Embryonic facial prominence (tissue), 1 donor: ENCODE measurements at regions not wholly inside any gene's neighbourhood (a gene's known extent, or its start where the extent isn't known, plus 50 kb on each side); places are given as distances from the start of the nearest gene placed in this dataset.

Source experiments
- DNase-seq: peaks from one replicate; pipeline ENCODE4 v3.0.0-alpha.2; 2016; ENCODE audit errors: extremely low spot score

DNA sequence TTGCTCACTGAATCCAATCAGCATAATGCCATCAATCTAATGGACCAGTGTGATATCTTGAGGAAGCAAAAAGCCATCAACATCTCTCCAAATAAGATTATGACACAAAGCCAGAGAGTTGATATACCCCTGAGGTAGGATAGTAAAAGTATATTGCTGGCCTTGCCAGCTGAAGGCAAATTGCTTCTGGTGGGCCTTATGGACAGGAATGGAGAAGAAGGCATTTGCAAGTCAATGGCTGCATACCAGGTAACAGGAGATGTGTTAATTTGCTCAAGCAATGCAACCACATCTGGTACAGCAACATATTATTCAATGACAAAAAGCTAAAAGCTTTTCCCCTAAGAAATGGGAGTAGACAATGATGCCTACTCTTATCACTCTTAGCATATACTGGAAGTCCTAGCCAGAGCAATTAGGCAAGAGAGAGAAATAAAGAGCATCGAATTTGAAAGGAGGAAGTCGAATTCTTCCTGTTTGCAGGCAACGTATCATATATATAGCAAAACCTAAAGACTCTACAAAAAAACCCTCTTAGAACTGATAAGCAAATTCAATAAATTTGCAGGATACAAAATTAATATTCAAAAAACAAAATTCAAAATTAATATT is 216.1 kb upstream of the RASA1 start:
- DNase-seq = no peak

DNA sequence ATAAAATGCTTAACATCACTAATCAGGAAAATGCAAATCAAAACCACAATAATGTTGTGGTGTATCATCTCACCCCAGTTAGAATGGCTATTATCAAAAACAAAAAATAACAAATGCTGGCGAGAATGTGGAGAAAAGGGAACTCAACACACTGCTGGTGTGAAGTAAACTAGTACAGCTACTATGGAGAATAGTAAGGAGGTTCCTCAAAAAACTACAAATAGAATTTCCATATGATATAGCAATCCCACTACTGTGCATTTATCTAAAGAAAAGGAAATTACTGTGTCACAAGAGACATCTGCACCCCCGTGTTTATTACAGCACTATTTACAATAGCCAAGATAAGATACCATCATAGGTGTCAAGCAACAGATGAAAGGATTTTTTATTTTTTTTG is 214.5 kb upstream of the RASA1 start:
- no peak for DNase-seq

DNA sequence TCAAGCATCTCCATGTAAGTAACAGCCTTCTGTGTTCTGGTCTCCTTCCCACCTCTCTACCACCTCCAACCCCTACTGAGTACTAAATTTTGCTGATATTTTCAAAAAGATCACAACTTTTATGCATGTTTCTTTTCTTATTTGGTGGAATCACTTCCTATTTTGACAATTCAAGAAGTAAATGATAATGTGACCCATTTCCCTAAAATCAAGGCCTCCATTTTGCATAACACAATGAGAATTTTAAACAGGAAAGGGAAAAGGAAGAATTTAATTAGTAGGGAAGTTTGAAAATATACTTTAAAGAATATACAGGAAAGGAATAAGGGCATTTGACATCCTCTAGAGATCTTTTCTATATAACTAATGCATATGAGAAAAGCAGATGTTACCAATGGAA is 212.9 kb upstream of the RASA1 start:
- no peak for DNase-seq

DNA sequence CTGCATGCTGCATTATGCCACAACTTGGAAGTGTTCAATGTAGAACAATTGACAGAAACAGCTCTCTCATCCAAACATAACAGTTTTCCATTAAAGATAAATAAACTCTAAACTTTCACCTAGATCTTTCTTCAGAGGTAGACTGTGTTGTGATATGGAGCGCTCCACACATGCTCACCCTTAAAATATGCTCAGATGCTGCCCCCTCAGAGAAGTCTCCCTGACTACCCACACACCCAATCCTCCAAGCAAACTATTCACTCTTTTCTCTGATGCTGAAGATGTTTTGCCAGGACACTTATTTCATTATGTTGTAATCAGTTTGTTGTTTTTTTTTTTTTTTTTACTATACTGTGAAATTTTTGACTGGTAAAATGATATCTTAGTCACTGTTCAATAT is 206.6 kb upstream of the RASA1 start:
- no peak for DNase-seq

DNA sequence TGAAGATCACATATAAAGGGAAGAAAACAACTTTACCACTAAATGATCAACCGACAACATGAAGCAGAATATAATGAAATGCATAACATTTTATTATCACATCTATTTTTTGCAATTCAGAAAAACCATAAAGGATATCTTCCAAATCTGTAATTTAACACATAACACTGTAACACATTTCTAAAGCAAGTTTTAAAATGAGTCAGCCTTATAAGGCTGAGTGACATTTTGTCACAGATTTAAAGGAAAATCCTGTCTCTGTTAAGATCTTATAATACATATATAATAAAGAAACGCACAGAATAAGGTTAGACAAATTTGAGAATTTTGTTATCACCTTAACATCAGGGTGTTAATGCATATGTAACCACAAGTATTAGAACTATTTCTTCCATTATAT is 198.4 kb upstream of the RASA1 start:
- DNase-seq = no peak

DNA sequence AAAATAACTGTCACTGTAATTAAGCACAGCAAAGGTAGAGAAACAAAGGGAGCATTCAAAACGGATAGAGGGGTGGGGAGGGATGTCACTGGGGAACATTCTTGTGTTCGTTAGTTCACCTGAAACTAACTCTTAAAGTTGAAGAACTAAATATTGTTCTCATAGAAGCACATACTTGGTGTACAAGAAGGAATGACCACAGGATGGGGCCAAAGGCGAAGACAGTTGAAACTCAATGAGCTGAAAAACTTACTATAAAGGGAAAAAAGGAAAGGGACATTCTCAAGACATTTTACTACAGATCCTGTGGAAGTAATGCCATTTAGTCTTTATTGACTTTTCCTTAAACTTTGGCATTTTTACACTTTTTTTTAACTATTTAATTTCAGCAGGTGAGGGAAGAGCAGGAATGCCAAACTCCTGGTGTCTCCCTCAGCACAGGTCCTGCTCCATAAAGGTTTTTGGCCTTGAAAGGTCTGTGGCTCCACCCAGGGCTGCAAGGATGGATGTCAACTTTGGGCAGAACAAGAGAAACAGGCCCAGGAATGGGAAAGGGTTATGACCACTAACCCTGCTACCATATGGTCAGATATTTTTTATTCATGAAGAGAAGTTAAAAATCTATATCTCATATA is 197.6 kb upstream of the RASA1 start:
- no peak for DNase-seq

DNA sequence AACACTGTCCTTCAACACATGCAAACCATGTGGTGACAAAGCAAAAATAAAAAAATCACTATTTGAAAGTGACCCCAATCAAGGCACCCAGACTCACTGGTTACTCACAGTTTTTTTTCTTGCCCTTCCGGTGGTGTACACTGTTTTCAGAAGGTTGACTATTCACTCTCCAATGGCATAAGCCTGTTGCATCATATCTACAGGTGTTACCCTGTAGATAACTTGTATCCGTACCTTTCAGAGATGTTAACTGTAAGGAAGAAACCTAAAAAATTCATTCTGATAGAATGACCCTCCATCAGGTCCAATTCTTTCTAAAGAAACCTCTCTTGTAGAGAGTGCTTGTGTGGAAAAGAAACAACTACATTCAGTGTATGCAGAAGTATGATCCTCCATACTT is 193.6 kb upstream of the RASA1 start:
- no peak for DNase-seq

DNA sequence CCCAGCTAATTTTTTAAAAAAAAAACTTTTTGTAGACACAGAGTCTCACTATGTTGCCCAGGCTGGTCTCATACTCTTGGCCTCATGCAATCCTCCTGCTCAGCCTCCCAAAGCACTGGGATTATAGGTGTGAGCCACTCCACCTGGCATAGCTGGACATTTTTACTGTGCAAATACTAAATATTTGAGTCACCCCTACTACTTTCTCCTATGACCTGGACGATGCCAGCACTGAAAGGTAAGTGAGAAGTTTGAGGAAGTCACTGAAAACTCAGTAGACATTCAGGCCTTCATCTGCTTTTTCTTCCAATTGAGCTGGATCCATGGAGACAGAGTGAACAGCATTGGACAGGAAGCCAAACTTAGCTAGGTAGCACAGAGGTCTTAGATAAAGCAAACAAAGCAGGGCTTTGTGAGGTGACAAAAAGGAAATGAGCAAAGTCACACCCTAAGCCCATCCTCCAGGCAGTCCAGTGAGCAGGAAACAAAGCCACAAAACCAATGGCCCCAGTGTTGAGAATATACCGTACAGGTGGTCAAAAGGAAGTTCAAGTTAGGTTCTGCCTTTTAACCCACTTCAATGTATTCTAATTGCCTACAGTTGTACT is 192.6 kb upstream of the RASA1 start:
- DNase-seq = no peak

DNA sequence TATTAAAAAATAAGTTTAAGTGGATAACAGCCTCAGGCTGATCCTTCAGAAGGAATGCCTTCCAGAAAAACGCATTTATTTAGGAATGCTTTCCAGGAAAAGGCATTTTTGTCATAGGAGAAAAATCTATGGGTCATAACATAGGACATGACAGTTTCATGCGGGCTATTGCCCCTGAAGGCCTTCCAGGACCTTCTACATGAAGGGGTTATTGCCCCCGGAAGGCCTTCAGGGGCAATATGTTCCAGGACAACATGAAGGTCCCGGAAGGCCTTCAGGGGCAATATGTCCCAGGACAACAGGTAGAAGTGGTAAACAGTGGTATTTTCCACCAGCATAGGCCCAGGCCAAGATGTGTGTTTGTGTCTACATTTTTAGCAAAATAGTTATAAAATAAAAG is 191.3 kb upstream of the RASA1 start:
- no peak for DNase-seq

DNA sequence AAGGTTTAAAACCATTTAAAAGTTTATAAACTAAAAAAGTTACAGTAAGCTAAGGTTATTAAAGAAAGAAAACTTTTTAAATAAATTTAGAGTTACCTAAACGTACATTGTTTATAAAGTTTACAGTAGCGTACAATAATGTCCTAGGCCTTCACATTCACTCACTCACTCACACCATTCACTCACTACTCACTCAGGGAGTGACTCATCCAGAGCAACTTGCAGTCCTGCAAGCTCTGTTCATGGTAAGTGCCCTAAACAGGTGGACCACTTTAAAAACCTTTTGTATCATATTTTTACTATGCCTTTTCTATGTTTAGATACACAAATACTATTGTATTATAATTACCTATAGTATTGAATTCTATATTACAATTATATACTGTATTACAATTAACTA is 190.8 kb upstream of the RASA1 start:
- no peak for DNase-seq

DNA sequence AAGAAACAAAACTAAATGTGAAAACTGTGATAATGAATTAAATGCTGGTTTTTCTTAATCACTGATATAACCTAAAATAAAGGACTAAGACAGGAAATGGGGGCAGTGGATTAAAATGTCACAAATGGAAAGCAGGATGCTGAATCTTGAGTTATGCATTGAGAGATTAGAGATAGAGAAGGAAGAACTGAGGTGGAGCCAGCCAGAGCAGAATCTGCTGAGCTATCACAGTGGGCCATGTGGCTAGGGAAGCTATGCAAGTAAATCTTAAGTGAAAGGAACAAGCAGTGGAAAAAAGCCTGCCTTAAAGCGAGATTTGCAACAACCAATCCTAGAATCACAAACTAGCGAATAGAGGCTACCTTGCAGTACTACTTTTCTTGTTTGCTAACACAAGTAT is 188.5 kb upstream of the RASA1 start:
- DNase-seq = no peak

DNA sequence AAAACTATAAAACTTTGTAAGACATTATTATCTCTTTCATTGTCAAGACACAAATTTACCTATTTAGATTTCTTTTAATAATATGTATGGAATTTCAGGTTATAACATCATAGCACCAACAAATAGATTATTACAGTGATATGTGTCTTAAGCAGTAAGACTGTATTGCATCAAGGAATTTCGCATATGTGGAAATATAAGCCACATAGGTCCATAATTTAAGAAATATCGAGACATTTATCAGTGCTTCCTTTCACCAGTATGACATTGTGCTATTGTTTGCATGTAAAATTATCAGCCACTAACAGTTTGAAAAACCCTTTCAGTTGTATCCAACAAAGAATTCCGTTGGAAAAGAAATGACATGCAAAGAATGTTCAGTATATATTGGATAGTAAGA is 186.7 kb upstream of the RASA1 start:
- DNase-seq = no peak

DNA sequence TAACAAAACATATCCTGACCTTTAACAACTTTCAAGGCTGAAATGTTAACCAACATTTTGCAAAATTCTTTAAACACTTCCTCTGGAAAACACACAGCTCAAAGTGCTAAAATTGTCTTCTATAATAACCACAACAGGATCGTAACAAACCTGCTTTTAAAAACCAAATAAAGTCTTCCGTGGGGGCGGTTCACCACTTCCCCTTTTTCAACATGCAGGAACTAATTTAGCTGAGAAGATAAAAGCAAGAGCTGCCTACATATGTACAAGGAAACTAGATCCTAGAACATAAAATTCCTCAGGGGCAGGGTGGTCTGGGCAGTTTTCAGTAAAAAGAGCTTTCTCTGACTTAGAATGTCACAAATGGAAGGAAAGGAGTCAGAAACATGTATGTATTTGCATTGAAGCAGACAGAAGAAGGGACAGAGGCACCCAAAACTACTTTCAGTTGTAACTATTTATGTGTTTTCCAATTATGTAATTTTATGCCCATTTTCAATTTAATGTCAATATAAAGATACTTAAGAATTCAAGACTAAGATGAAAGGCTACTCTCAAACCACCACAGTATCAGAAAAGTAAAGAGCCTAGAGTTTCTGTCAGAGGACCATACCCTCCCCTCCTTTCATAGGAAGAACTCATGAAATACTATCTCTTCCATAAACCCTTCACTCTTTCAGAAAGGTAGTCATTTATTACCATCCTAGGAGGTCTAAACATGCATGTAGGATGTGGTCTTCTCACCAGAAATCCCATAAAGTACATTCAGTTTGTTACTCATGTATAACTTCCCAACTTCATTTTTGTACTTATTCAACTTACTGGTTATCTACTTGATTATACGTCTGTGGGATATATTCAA is 185.9 kb upstream of the RASA1 start:
- DNase-seq = no peak

DNA sequence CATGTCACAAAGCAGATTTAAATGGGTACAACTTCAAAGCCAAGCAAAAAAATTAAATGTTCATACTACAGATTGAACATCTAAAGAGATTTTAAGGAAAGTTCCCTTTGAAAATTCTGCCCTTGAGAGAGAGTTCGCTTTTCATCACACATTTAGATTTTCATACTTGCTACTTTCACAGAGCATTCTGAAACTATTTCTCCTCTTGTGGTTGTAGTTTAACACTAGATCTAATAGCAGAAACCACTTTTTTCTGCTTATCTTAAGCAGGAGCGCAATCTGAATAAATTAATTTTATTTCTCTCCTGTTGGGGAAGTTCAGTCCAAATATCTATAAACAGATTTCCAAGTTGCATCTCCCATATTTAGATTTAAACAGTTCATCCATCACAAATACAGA is 173.3 kb upstream of the RASA1 start:
- no peak for DNase-seq

DNA sequence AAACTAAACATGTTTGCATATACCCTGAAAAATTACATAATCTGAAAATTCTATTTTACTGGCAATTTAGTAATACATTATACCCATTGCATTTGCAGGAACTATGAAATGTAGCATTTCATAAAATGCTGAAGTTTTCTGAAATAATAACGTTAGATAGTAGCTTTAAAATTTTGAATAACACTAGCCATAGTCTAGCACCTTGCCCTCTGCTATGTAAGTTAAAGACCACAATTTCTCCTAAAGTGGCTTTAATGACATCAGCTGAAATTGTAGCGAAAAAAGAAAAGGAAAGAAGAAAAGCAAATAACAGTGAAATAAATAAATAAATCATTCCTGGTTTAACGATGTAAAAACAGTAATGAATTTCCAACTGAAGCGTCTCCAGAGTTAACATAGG is 172.8 kb upstream of the RASA1 start:
- DNase-seq = no peak

DNA sequence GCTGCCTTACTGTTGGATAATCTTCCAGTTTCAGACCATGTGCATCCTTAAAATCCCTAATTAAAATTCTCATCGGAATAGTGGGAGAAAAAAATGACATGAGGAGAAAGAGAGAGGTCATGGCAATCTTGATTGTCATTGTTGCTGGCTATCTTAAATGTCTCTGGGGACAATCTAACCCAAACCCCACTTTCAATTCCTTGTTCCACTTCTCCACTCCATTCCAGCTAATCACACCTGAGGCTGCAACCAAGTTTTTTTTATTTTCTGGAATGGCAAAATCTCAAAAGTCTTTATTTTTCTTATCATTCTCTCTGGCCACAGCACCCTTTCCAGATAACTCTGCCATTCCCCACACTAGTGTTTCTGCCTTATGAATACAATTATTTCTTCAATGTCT is 171.9 kb upstream of the RASA1 start:
- no peak for DNase-seq

DNA sequence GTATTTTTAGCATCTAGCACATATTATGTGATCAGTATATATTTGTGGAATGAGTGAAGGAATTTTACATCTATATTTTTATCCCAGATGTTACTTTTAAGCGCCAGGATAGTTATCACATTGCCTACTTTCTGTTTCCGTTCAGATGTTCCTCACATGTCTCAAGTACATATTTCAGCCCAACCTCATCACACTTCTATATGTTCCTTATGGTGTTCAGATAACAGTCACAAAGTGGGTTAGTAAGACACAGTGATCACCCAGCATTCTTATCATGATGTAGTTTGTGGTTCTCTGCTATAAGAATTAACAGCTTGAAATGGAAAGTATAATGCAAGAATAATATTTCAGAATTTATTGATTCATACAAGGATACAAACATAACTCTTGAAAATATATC is 170.0 kb upstream of the RASA1 start:
- DNase-seq = no peak

DNA sequence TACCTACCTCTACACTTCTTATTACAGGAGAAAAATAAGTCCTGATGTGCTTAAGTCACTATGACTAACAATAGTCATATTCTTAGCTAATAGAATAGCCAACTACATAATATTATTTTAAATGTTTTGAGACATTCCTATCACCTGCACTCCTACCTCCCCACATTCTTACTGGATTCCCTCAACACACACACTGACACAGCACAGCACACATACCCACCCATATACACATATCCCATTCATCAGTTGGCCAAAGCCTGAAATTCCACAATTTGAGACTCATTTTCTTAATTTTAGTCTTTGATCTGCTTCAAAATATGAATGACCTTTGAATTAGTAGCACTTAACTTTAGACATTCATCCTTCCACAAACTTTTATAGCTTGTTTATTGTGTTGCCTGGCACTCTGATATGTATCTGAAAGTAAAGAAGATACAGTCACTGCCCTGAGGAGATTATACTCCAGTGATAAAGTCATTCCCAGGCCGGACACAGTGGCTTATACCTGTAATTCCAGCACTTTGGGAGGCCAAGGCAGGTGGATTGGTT is 168.3 kb upstream of the RASA1 start:
- DNase-seq = no peak

DNA sequence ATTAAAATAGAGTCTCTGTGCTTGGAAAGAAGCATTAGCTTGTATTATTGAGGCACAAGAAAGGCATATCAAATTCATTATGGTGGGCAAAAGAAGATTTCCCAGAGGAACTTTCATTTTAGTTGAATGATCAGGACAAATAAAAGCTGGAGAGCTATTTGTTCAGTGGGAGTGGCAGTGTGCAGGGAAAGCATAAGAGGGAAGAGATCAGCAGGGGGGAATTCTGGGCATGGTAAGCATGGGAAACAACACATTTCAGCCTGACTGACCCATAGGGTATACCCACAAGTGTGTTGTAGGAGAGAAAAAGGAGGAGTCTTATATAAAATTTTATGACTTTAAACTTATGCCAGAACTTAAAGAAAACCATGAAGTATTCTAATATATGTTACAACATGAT is 167.7 kb upstream of the RASA1 start:
- DNase-seq = no peak

DNA sequence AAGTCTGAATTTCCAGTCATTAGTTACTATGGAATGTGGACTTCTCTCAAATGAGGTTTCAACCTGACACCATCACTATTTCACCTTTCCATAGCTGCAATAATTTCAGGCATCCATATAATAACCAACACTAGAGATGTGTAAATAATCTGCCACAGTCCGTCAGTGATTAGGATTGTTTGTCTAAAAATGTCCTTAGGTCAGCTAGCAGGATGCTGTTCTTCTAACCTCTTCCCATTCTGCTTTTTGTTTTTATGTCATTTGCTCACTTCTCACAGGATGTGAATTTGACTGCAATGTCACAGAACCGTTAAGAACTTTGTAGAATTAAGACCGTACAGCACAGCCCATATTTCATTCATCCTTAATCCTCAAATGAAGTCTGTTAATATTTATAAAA is 166.4 kb upstream of the RASA1 start:
- DNase-seq = no peak

DNA sequence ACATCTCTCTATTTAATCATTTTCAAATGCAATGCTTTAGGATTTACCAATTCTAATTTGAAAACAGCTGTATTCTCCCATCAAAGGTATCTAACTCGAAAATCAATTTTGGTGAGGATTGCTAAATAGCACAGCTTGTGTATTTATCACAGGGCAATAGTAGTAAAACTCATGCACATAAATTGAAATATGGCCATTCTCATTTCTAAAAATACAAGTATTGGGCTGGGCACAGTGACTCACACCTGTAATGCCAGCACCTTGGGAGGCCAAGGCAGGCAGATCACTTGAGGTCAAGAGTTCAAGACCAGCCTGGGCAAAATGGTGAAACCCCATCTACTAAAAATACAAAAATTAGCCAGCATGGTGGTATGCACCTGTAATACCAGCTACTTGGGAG is 164.8 kb upstream of the RASA1 start:
- no peak for DNase-seq

DNA sequence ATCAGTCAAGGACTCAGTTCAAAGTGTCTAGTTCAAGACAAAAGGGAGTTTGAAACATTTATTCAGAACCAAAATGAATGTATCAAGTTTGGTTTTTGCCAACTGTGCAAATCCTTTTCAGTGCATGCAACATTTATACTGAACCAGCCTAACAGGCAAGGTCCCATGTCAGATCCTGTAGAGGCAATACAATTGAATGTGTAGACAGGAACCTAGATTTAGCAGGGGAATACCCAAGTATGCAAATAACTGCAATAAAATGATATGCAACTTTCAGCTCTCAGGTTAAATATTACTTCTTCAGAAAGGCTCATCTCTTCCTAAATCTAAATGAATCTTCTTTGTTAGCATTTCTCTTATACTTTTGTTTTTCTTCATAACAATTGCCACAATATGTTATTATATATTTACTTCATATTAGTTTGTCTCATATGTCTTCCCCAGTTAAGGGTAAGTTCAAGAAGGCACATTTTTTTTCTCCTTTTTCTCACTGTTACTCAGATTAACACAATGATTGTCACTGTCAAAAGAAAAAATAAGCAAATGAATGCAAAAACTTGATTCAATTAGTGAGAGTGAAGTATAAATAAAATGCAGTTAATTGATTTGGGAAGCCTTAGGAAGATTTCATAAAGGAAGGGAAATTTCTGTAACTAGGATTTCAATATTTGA is 163.9 kb upstream of the RASA1 start:
- DNase-seq = no peak
